ENCODE measurements at regions not wholly inside any gene's neighbourhood (a gene's known extent, or its start where the extent isn't known, plus 50 kb on each side); places are given as distances from the start of the nearest gene placed in this dataset.
"Not testable (repeated sequence)": the region's sequence is repeated elsewhere in the genome, so short reads cannot be mapped to it uniquely, and the experiment has no call there.

DNA sequence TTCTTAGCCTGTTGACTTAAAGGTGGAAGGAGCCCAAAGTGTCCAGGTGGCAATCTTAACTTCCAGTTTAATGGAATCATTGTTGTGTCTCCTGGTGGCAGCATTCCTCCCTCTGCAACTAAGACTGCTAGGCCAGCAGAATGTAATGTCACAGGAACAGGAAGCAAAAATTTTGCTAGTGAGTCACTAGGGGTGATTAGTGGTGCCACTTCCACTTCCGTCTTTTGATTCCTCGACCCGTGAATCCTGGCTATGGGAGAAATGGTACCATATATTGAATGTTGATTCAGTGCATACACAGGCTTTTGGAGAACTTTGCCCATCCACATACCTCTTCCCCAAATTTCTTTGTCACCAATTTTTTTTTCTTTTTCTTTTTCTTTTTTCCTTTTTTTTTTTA lies 661.4 kb downstream of the TAF11L14 start:
- H3K4me3 ChIP-seq; in situ Hi-C loops (cut with MboI; ENCODE audit: low sequenced_read_pairs); H3K9me3 ChIP-seq; DNase-seq (ENCODE audit: low spot score in 2 of 2); H3K36me3 ChIP-seq (replicated peaks); H3K27me3 ChIP-seq (ENCODE audit: low read depth); H3K4me1 ChIP-seq: not testable (repeated sequence)

DNA sequence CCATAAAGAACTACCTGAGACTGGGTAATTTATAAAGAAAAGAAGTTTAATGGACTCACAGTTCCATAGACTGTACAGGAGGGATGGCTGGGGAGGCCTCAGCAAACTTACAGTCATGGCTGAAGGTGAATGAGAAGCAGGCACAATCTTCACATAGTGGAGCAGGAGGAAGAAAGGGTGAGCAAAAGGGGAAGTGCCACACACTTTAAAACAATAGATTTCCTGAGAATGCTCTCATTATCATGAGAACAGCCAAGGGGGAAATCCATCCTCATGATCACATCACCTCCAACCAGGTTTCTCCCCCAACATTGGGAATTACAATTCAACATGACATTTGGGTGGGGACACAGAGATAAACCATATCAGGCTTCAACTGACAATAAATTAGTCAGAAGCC lies 664.9 kb downstream of the TAF11L14 start:
- no peak for DNase-seq (ENCODE audit: low spot score in 2 of 2)
- Histone ChIP-seq H3K4me1 (no peaks in the 10 kb centered on the region), H3K27me3 (ENCODE audit: low read depth) (no peaks in the 10 kb centered on the region), H3K36me3 (replicated peaks) (no peaks in the 10 kb centered on the region), H3K9me3 (no peaks in the 10 kb centered on the region), H3K4me3 (no peak overlapping the region)
- in situ Hi-C loops (cut with MboI; ENCODE audit: low sequenced_read_pairs) = no loop called here

DNA sequence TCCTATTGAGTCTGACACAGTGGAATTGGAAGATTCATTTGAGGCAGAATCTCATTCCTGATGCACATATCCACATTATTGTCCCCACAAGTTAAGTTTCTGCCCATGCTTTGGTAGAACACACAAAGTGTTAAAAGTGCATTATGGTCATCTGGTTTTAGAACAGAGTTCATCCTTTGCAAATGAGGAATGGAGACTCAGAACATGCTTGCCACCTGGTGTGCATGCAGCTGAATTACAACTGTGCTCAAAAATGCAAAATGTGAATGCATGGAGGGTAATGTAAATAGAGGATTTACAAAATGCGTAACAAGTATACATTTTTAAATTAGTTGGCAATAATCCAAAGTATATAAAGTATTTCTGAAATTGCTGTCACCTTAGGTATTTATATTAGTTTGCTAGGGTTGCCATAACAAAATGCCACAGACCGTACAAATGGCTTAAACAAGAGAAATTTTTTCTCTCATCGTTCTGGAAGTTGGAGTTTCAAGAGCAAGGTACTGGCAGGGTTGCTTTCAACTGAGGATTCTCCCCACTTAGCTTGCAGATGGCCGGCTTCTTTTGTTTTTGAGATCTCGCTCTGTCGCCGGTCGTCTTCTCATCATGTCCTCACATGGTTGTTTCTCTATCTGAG lies 671.1 kb downstream of the TAF11L14 start:
- Histone ChIP-seq H3K36me3 (replicated peaks) (no peaks in the 10 kb centered on the region), H3K27me3 (ENCODE audit: low read depth) (no peaks in the 10 kb centered on the region), H3K4me1 (no peaks in the 10 kb centered on the region), H3K4me3 (no peak overlapping the region), H3K9me3 (no peaks in the 10 kb centered on the region)
- in situ Hi-C loops (cut with MboI; ENCODE audit: low sequenced_read_pairs) = loop anchor here (5.0 kb wide), 1 partner anchor 1088 kb away; the partner anchor contains the start of gene BASP1
- DNase-seq (ENCODE audit: low spot score in 2 of 2) = peak; percentile 30 to 33

GRCh38 chr5:18311266-18311665 lies 677.0 kb downstream of the TAF11L14 start:
- in situ Hi-C loops (cut with MboI; ENCODE audit: low sequenced_read_pairs) = no loop called here
- DNase-seq (ENCODE audit: low spot score in 2 of 2) = no peak

GRCh38 chr5:18312016-18312415 lies 677.8 kb downstream of the TAF11L14 start:
- no peaks in the 10 kb centered on the region for H3K4me1 ChIP-seq
- in situ Hi-C loops (cut with MboI; ENCODE audit: low sequenced_read_pairs) = no loop called here
- DNase-seq (ENCODE audit: low spot score in 2 of 2) = no peak
- H3K36me3 ChIP-seq (replicated peaks) = no peaks in the 10 kb centered on the region
- no peak overlapping the region for H3K4me3 ChIP-seq
- no peaks in the 10 kb centered on the region for H3K9me3 ChIP-seq
- no peaks in the 10 kb centered on the region for H3K27me3 ChIP-seq (ENCODE audit: low read depth)

More at GRCh38 chr5:18311266-18311665, 677.0 kb downstream of the TAF11L14 start:
- Histone ChIP-seq H3K9me3 (no peaks in the 10 kb centered on the region), H3K36me3 (replicated peaks) (no peaks in the 10 kb centered on the region), H3K4me1 (no peaks in the 10 kb centered on the region), H3K4me3 (no peak overlapping the region), H3K27me3 (ENCODE audit: low read depth) (no peaks in the 10 kb centered on the region)

DNA sequence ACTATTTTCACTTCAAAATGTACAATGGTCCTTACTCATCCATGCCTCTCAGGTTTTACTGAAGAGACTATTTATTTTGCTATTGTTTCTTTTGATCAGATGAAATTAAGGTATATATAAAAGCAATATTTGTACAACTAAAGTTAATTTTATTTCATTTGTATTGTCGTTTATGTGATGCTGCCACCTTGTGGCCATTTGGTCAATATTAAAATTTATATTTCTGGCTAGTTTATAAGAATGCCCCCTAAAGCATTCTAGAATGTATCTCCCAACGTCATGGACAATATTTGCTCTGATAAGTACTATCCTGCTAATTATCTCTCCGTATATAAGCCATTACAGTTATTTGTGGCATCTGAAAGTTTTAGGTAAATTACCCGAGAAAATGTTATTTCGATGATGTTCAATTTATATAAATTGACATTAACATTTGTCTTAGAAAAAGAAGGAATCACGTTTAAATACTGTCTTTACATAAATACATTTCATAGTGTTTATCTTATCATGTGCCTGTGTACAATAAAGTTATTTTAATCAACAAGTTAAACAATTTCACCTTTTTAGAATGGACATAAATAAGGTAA lies 680.0 kb downstream of the TAF11L14 start:
- no peaks in the 10 kb centered on the region for H3K36me3 ChIP-seq (replicated peaks)
- peak; percentile 8 to 23 for DNase-seq (ENCODE audit: low spot score in 2 of 2)
- H3K4me1 ChIP-seq = no peaks in the 10 kb centered on the region
- no peaks in the 10 kb centered on the region for H3K27me3 ChIP-seq (ENCODE audit: low read depth)
- no peaks in the 10 kb centered on the region for H3K9me3 ChIP-seq
- H3K4me3 ChIP-seq = no peak overlapping the region
- in situ Hi-C loops (cut with MboI; ENCODE audit: low sequenced_read_pairs) = no loop called here

DNA sequence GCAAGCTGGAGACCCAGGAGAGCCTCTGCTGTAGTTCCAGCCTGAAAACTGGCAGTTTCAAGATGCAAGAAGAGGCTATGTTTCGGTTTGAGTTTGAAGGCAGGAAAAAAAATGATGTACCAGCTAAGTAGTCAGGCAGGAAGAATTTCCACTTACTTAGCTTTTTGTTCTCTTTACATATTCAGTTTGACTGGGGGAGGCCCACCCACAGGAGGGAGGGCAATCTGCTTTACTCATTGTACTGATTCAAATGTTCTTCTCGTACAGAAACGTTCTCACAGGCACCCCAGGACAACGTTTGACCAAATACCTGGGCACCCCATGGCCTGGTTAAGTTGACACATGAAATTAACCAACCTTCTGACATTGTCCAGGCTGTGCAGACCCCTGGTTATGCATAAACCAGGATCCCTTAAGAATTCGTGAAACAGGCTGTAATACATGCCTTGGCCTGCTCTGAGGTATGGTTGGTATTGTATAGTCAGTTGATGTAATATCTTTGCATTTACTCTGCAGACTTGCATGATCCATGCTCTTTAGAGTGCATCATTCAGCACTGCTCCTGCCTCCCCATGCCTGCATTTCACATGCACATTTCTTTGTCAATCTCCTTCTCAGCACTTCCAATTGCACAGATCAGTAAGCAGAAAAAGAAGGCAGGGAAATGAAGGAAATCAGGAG lies 687.1 kb downstream of the TAF11L14 start:
- Histone ChIP-seq H3K4me1 (no peaks in the 10 kb centered on the region), H3K4me3 (no peak overlapping the region), H3K27me3 (ENCODE audit: low read depth) (no peaks in the 10 kb centered on the region), H3K9me3 (no peaks in the 10 kb centered on the region), H3K36me3 (replicated peaks) (no peaks in the 10 kb centered on the region)
- in situ Hi-C loops (cut with MboI; ENCODE audit: low sequenced_read_pairs) = no loop called here
- DNase-seq (ENCODE audit: low spot score in 2 of 2) = no peak

DNA sequence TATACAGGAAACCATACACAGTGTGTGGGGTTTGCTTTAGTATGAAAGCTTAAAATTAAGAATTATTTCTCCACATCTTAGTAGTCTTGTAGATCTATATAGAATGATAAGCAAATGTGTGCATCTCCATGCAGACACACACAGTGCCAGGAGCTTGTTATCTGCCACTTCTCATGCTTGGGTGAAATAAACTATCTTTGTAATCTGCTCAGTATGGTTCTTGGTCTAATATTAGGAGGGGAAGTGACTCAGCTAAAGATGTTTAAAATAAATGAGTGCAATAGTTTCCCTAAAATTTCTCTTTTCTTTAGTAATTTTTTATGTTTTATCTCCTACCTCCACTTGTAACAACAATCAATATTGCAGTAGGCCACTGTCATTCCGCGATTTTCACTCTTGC lies 689.6 kb downstream of the TAF11L14 start:
- in situ Hi-C loops (cut with MboI; ENCODE audit: low sequenced_read_pairs) = no loop called here
- no peak overlapping the region for H3K4me3 ChIP-seq
- H3K9me3 ChIP-seq = no peaks in the 10 kb centered on the region
- DNase-seq (ENCODE audit: low spot score in 2 of 2) = no peak
- H3K36me3 ChIP-seq (replicated peaks) = no peaks in the 10 kb centered on the region
- no peaks in the 10 kb centered on the region for H3K4me1 ChIP-seq
- no peaks in the 10 kb centered on the region for H3K27me3 ChIP-seq (ENCODE audit: low read depth)

- no peaks in the 10 kb centered on the region for H3K36me3 ChIP-seq (replicated peaks)
- H3K27me3 ChIP-seq (ENCODE audit: low read depth) = no peaks in the 10 kb centered on the region
- in situ Hi-C loops (cut with MboI; ENCODE audit: low sequenced_read_pairs) = no loop called here
- H3K4me3 ChIP-seq = no peak overlapping the region
- H3K9me3 ChIP-seq = no peaks in the 10 kb centered on the region
- no peak for DNase-seq (ENCODE audit: low spot score in 2 of 2)
- no peaks in the 10 kb centered on the region for H3K4me1 ChIP-seq
Measured at GRCh38 chr5:18325431-18325830, 691.2 kb downstream of the TAF11L14 start.

DNA sequence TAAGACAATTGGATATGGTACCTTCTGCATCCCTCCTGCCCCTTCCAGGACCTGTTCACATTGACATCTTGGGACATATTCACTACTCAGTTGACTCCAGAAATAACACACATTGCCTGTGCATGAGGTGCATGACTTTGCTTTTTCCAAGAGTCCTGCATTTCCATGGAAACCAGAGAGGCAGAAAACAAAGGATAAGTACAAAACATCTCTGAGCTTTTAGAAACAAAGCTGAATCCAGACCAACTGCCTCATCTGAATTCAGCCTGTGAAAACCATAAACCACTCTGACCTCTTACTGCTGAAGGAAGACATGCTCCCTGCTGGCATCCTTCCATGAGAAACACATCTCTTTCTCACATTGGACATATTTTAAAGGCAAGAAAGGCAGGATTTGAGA lies 695.1 kb downstream of the TAF11L14 start:
- H3K9me3 ChIP-seq = no peaks in the 10 kb centered on the region
- in situ Hi-C loops (cut with MboI; ENCODE audit: low sequenced_read_pairs) = no loop called here
- H3K36me3 ChIP-seq (replicated peaks) = no peaks in the 10 kb centered on the region
- no peaks in the 10 kb centered on the region for H3K4me1 ChIP-seq
- H3K27me3 ChIP-seq (ENCODE audit: low read depth) = no peaks in the 10 kb centered on the region
- no peak for DNase-seq (ENCODE audit: low spot score in 2 of 2)
- no peak overlapping the region for H3K4me3 ChIP-seq

DNA sequence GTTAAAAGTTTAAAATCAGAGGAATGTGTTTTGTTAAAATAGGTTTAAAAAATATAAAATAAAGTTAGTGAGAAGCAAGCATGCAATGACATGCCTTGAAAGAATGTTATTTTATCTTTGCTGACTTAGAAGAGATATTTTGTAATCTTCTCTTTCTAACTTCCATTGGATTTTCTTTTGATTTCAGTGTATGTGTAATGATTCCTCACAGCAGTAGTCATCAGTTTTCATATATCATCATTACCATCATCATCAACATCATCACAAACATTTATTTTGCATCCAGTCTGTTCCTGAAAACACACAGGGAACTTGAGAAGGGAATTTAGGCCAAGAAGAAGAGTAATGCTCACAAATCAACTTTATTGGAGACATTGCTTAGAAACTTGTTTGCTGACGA lies 699.6 kb downstream of the TAF11L14 start:
- no peaks in the 10 kb centered on the region for H3K27me3 ChIP-seq (ENCODE audit: low read depth)
- no peaks in the 10 kb centered on the region for H3K4me1 ChIP-seq
- H3K4me3 ChIP-seq = no peak overlapping the region
- in situ Hi-C loops (cut with MboI; ENCODE audit: low sequenced_read_pairs) = no loop called here
- no peaks in the 10 kb centered on the region for H3K36me3 ChIP-seq (replicated peaks)
- no peaks in the 10 kb centered on the region for H3K9me3 ChIP-seq
- DNase-seq (ENCODE audit: low spot score in 2 of 2) = no peak

GRCh38 chr5:18334949-18335348 lies 700.7 kb downstream of the TAF11L14 start:
- Histone ChIP-seq H3K9me3 (no peaks in the 10 kb centered on the region), H3K27me3 (ENCODE audit: low read depth) (no peaks in the 10 kb centered on the region), H3K4me1 (no peaks in the 10 kb centered on the region), H3K4me3 (no peak overlapping the region), H3K36me3 (replicated peaks) (no peaks in the 10 kb centered on the region)
- in situ Hi-C loops (cut with MboI; ENCODE audit: low sequenced_read_pairs) = no loop called here
- no peak for DNase-seq (ENCODE audit: low spot score in 2 of 2)

GRCh38 chr5:18354828-18355227 lies 720.6 kb downstream of the TAF11L14 start:
- H3K27me3 ChIP-seq (ENCODE audit: low read depth) = no peaks in the 10 kb centered on the region
- no peaks in the 10 kb centered on the region for H3K36me3 ChIP-seq (replicated peaks)
- in situ Hi-C loops (cut with MboI; ENCODE audit: low sequenced_read_pairs) = no loop called here
- DNase-seq (ENCODE audit: low spot score in 2 of 2) = no peak
- no peaks in the 10 kb centered on the region for H3K4me1 ChIP-seq
- no peak overlapping the region for H3K4me3 ChIP-seq
- no peaks in the 10 kb centered on the region for H3K9me3 ChIP-seq

- H3K27me3 ChIP-seq (ENCODE audit: low read depth) = no peaks in the 10 kb centered on the region
- H3K36me3 ChIP-seq (replicated peaks) = no peaks in the 10 kb centered on the region
- no peak overlapping the region for H3K4me3 ChIP-seq
- in situ Hi-C loops (cut with MboI; ENCODE audit: low sequenced_read_pairs) = no loop called here
- H3K4me1 ChIP-seq = no peaks in the 10 kb centered on the region
- DNase-seq (ENCODE audit: low spot score in 2 of 2) = no peak
- H3K9me3 ChIP-seq = no peaks in the 10 kb centered on the region
Measured at GRCh38 chr5:18357486-18357885, 723.2 kb downstream of the TAF11L14 start.

Data from HAP-1 (cell line).